Gastrocnemius medialis (tissue), 4 donors: ENCODE measurements at regions not wholly inside any gene's neighbourhood (a gene's known extent, or its start where the extent isn't known, plus 50 kb on each side); places are given as distances from the start of the nearest gene placed in this dataset.
"Not testable (repeated sequence)": the region's sequence is repeated elsewhere in the genome, so short reads cannot be mapped to it uniquely, and the experiment has no call there.

Experiments used
- POLR2A ChIP-seq, 2 donors: fragments of 450-650 bp; IDR thresholded peaks; one replicate each; pipeline ENCODE4 v1.6.1; 2017; ENCODE audit warnings: antibody characterized with exemption in 2 of 2, mild to moderate bottlenecking in 2 of 2, moderate library complexity in 2 of 2
- TF ChIP-seq, protein P1 (sequence below), 5 experiments: fragments of 450-650 bp in 3 of 5; fragments of 200-600 bp in 2 of 5; sonication (generic) in 2 of 5; IDR thresholded peaks in 4 of 5; conservative IDR thresholded peaks in 1 of 5; 1 replicate in 4 of 5; 2 replicates in 1 of 5; pipeline ENCODE4 v1.5.1; 2016 to 2019; ENCODE audit warnings: antibody characterized with exemption in 5 of 5, mild to moderate bottlenecking in 3 of 5, moderate library complexity in 3 of 5

GRCh38 chr6:126673749-126674148 is 333.8 kb downstream of the CENPW start:
- TF ChIP-seq POLR2A (IDR thresholded peaks at IDR 0.05) = not testable (repeated sequence)
- TF ChIP-seq, protein P1, sequence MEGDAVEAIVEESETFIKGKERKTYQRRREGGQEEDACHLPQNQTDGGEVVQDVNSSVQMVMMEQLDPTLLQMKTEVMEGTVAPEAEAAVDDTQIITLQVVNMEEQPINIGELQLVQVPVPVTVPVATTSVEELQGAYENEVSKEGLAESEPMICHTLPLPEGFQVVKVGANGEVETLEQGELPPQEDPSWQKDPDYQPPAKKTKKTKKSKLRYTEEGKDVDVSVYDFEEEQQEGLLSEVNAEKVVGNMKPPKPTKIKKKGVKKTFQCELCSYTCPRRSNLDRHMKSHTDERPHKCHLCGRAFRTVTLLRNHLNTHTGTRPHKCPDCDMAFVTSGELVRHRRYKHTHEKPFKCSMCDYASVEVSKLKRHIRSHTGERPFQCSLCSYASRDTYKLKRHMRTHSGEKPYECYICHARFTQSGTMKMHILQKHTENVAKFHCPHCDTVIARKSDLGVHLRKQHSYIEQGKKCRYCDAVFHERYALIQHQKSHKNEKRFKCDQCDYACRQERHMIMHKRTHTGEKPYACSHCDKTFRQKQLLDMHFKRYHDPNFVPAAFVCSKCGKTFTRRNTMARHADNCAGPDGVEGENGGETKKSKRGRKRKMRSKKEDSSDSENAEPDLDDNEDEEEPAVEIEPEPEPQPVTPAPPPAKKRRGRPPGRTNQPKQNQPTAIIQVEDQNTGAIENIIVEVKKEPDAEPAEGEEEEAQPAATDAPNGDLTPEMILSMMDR (IDR thresholded peaks at IDR 0.05 in 4 of 5, conservative IDR thresholded peaks at IDR 0.05 in 1 of 5) = not testable (repeated sequence)
